H1 (cell line): ENCODE measurements at regions not wholly inside any gene's neighbourhood (a gene's known extent, or its start where the extent isn't known, plus 50 kb on each side); places are given as distances from the start of the nearest gene placed in this dataset.

ENCODE experiments used
- CTCF ChIA-PET: fragments of 300-600 bp; sonication (Branson Sonifier 250); formaldehyde crosslinking; loops from one replicate; lab custom pipeline; 2021; ENCODE audit not compliant: partially characterized antibody; lab: Charles Lee
- POLR2A ChIA-PET: fragments of 300-600 bp; sonication (Branson Sonifier 250); formaldehyde crosslinking; loops from one replicate; lab custom pipeline; 2021; ENCODE audit warnings: inconsistent platforms; ENCODE audit not compliant: partially characterized antibody; lab: Charles Lee
- DNase-seq, 2 experiments: peaks; one replicate each; pipeline versions ENCODE4 v3.0.0 to v3.0.0-alpha.2; 2010 to 2022; ENCODE audit warnings: low spot score in 2 of 2, low read depth in 1 of 2, mixed read lengths in 1 of 2
- FAIRE-seq: peaks from 2 replicates; lab custom pipeline; 2011; peaks lifted over from hg19 to GRCh38; lab: Jason Lieb, UNC
- H2AFZ ChIP-seq: 2 replicates; pipeline ENCODE4 v1.8.1; 2012; ENCODE audit warnings: low read length, inconsistent platforms
- H2AK5ac ChIP-seq: 2 replicates; pipeline ENCODE4 v1.6.1; 2013; ENCODE audit warnings: low read depth, low read length
- H2BK120ac ChIP-seq: replicated peaks from 2 replicates; pipeline ENCODE3; 2013; ENCODE audit warnings: low read depth, low read length, inconsistent platforms
- H2BK12ac ChIP-seq: 2 replicates; pipeline ENCODE4 v1.6.1; 2013; ENCODE audit warnings: low read depth, low read length
- H2BK15ac ChIP-seq: 2 replicates; pipeline ENCODE4 v1.6.1; 2013; ENCODE audit warnings: low read length
- H2BK20ac ChIP-seq: 2 replicates; pipeline ENCODE4 v1.6.1; 2013; ENCODE audit warnings: low read length
- H2BK5ac ChIP-seq: 2 replicates; pipeline ENCODE4 v1.6.1; 2013; ENCODE audit warnings: low read depth, low read length
- H3K14ac ChIP-seq: 2 replicates; pipeline ENCODE4 v1.6.1; 2013; ENCODE audit warnings: inconsistent platforms; ENCODE audit not compliant: insufficient read length
- H3K18ac ChIP-seq: 2 replicates; pipeline ENCODE4 v1.6.1; 2013; ENCODE audit warnings: low read length; ENCODE audit errors: extremely low read depth
- H3K23ac ChIP-seq: 2 replicates; pipeline ENCODE4 v1.6.1; 2013; ENCODE audit warnings: inconsistent platforms; ENCODE audit not compliant: insufficient read length
- H3K23me2 ChIP-seq: 2 replicates; pipeline ENCODE4 v1.6.1; 2013; ENCODE audit warnings: low read depth, low read length
- H3K27ac ChIP-seq: 2 replicates; pipeline ENCODE4 v1.6.1; 2011; ENCODE audit warnings: low read depth, low read length, inconsistent platforms
- H3K27me3 ChIP-seq, 4 experiments: replicated peaks in 1 of 4; 1 replicate in 1 of 4; 2 replicates in 3 of 4; pipeline versions ENCODE4 v1.6.1 to v1.8.1; 2011 to 2013; ENCODE audit warnings: low read length in 3 of 4, mild to moderate bottlenecking in 3 of 4, inconsistent platforms in 2 of 4, mixed read lengths in 2 of 4, moderate library complexity in 1 of 4; ENCODE audit not compliant: control insufficient read depth in 3 of 4, insufficient read depth in 3 of 4; ENCODE audit errors: extremely low read depth in 1 of 4
- H3K36me3 ChIP-seq, 4 experiments: 2 replicates each; pipeline versions ENCODE4 v1.6.1 to v1.8.1; 2011 to 2013; ENCODE audit warnings: mild to moderate bottlenecking in 4 of 4, low read length in 3 of 4, moderate library complexity in 2 of 4, control low read depth in 1 of 4, inconsistent platforms in 1 of 4; ENCODE audit not compliant: insufficient read depth in 4 of 4, control insufficient read depth in 2 of 4
- H3K4ac ChIP-seq: replicated peaks from 2 replicates; pipeline ENCODE3; 2013; ENCODE audit warnings: low read length, low read depth, mixed read lengths, inconsistent platforms; ENCODE audit not compliant: insufficient read length
- H3K4me1 ChIP-seq, 4 experiments: replicated peaks in 1 of 4; 1 replicate in 1 of 4; 2 replicates in 3 of 4; pipeline versions ENCODE4 v1.6.1 to v1.8.1; 2011 to 2013; ENCODE audit warnings: low read length in 3 of 4, inconsistent platforms in 2 of 4, mixed read lengths in 1 of 4; ENCODE audit not compliant: insufficient read depth in 4 of 4, control insufficient read depth in 3 of 4
- H3K4me2 ChIP-seq, 2 experiments: 2 replicates each; pipeline versions ENCODE4 v1.6.1 to v1.8.1; 2011 to 2013; ENCODE audit warnings: low read depth in 2 of 2, low read length in 2 of 2, control low read depth in 1 of 2, inconsistent platforms in 1 of 2, mild to moderate bottlenecking in 1 of 2; ENCODE audit not compliant: insufficient read depth in 1 of 2
- H3K4me3 ChIP-seq, 4 experiments: fragments of 200-600, 300-600 bp in 1 of 4; sonication (generic), shearing (Covaris generic), sonication (Bioruptor Twin) in 1 of 4; 2 replicates each; pipeline versions ENCODE4 v1.5.1 to v1.8.1; 2011 to 2016; ENCODE audit warnings: low read length in 4 of 4, low read depth in 3 of 4, control low read depth in 2 of 4, inconsistent platforms in 2 of 4, mild to moderate bottlenecking in 2 of 4, mixed read lengths in 1 of 4, moderate library complexity in 1 of 4; ENCODE audit not compliant: insufficient read depth in 2 of 4; ENCODE audit errors: extremely low read depth in 1 of 4
- H3K56ac ChIP-seq: replicated peaks from 2 replicates; pipeline ENCODE3; 2013; ENCODE audit warnings: low read depth, mild to moderate bottlenecking, mixed read lengths, low read length, inconsistent platforms; ENCODE audit not compliant: insufficient read length
- H3K79me1 ChIP-seq: 2 replicates; pipeline ENCODE4 v1.6.1; 2013; ENCODE audit warnings: low read depth, low read length, control low read depth
- H3K79me2 ChIP-seq, 2 experiments: 2 replicates each; pipeline versions ENCODE4 v1.6.1 to v1.8.1; 2012 to 2013; ENCODE audit warnings: low read length in 2 of 2, mild to moderate bottlenecking in 2 of 2, inconsistent platforms in 1 of 2; ENCODE audit not compliant: insufficient read depth in 2 of 2, control insufficient read depth in 1 of 2
- H3K9ac ChIP-seq, 4 experiments: replicated peaks in 1 of 4; 1 replicate in 1 of 4; 2 replicates in 3 of 4; pipeline versions ENCODE4 v1.6.1 to v1.8.1; 2011 to 2013; ENCODE audit warnings: low read depth in 3 of 4, low read length in 3 of 4, control low read depth in 2 of 4, mild to moderate bottlenecking in 2 of 4, moderate library complexity in 2 of 4, inconsistent platforms in 1 of 4; ENCODE audit errors: extremely low read depth in 1 of 4
- H3K9me3 ChIP-seq, 2 experiments: 2 replicates each; pipeline versions ENCODE4 v1.6.1 to v1.8.1; 2012 to 2013; ENCODE audit warnings: mild to moderate bottlenecking in 2 of 2, moderate library complexity in 2 of 2, control low read depth in 1 of 2, inconsistent platforms in 1 of 2, low read depth in 1 of 2, low read length in 1 of 2, mixed read lengths in 1 of 2; ENCODE audit not compliant: insufficient read depth in 2 of 2
- H4K20me1 ChIP-seq, 2 experiments: replicated peaks in 1 of 2; 2 replicates each; pipeline versions ENCODE3 to v1.8.1; 2011 to 2013; ENCODE audit warnings: inconsistent platforms in 2 of 2, low read length in 2 of 2, mild to moderate bottlenecking in 1 of 2; ENCODE audit not compliant: insufficient read depth in 2 of 2, control insufficient read depth in 1 of 2
- H4K5ac ChIP-seq: 2 replicates; pipeline ENCODE4 v1.6.1; 2013; ENCODE audit warnings: low read length, low read depth, mixed read lengths, inconsistent platforms; ENCODE audit not compliant: insufficient read length
- H4K8ac ChIP-seq: 2 replicates; pipeline ENCODE4 v1.8.0; 2013; ENCODE audit warnings: mild to moderate bottlenecking, moderate library complexity, low read length, inconsistent platforms; ENCODE audit not compliant: insufficient read depth; ENCODE audit errors: extremely low read depth
- H4K91ac ChIP-seq: replicated peaks from 2 replicates; pipeline ENCODE3; 2013; ENCODE audit warnings: low read length, mixed read lengths, inconsistent platforms; ENCODE audit not compliant: insufficient read length
- RBBP5 ChIP-seq: IDR thresholded peaks from 2 replicates; pipeline ENCODE4 v1.7.1; 2012; ENCODE audit warnings: low read depth, mild to moderate bottlenecking, inconsistent platforms, low read length, moderate library complexity, borderline replicate concordance
- WGBS, 2 experiments: shearing (Covaris generic) in 1 of 2; methylation state at CpG; one replicate each; pipeline versions ENCODE4 v1.1.6 to v1.1.7; 2013 to 2015; ENCODE audit warnings: low lambda C conversion rate in 2 of 2, mixed read lengths in 2 of 2, inconsistent platforms in 1 of 2, low coverage in 1 of 2, missing lambda C conversion rate in 1 of 2; ENCODE audit not compliant: insufficient replicate concordance in 2 of 2, insufficient coverage in 1 of 2, insufficient read length in 1 of 2; ENCODE audit errors: extremely low coverage in 1 of 2, missing lambda C conversion rate in 1 of 2; 5-methylcytosine and 5-hydroxymethylcytosine counted together

GRCh38 chr1:94726981-94727685, 93.0 kb upstream of the SLC44A3 start:
- no peak overlapping the region for H3K9ac ChIP-seq
- H3K9me3 ChIP-seq: no peaks in the 10 kb centered on the region
- no peaks in the 10 kb centered on the region for H3K23me2 ChIP-seq
- H4K20me1 ChIP-seq: no peaks in the 10 kb centered on the region
- H3K36me3 ChIP-seq: no peaks in the 10 kb centered on the region
- no peaks in the 10 kb centered on the region for H3K79me1 ChIP-seq
- H2BK5ac ChIP-seq: no peak overlapping the region
- CTCF ChIA-PET: interaction anchor here (1.3 kb wide), 1 partner anchor 8 kb away, joined by 3 read pairs; no protein-coding TSS in a partner anchor
- H3K4ac ChIP-seq: no peak overlapping the region
- H3K23ac ChIP-seq: no peak overlapping the region
- no peak overlapping the region for H3K14ac ChIP-seq
- H2BK120ac ChIP-seq: no peak overlapping the region
- POLR2A ChIA-PET: no interaction called here
- no peaks in the 10 kb centered on the region for H3K27me3 ChIP-seq
- no peak for TF ChIP-seq RBBP5
- no peak overlapping the region for H4K91ac ChIP-seq
- H3K4me1 ChIP-seq: no peaks in the 10 kb centered on the region
- no peak overlapping the region for H2BK15ac ChIP-seq
- 76% methylated on average over 6 of the region's 6 CpGs; no CpG with 5 or more reads in 1 of the 2 experiments for WGBS, 2 experiments
- FAIRE-seq (no peak), DNase-seq (no peak)
- H2AK5ac ChIP-seq: no peak overlapping the region
- H3K18ac ChIP-seq: no peak overlapping the region
- no peak overlapping the region for H3K4me3 ChIP-seq
- H3K27ac ChIP-seq: no peak overlapping the region
- H4K5ac ChIP-seq: no peak overlapping the region
- H2BK20ac ChIP-seq: no peak overlapping the region
- no peak overlapping the region for H3K4me2 ChIP-seq
- no peak overlapping the region for H4K8ac ChIP-seq
- H3K56ac ChIP-seq: no peak overlapping the region
- no peaks in the 10 kb centered on the region for H3K79me2 ChIP-seq
- no peak overlapping the region for H2AFZ ChIP-seq
- H2BK12ac ChIP-seq: no peak overlapping the region
